Muscle of back (tissue), 3 donors: ENCODE measurements at regions not wholly inside any gene's neighbourhood (a gene's known extent, or its start where the extent isn't known, plus 50 kb on each side); places are given as distances from the start of the nearest gene placed in this dataset.
A peak's percentile ranks its signal among the peaks of the same experiment; 100 is the strongest.

ENCODE experiments used
- DNase-seq, 3 donors: peaks; one replicate each; pipeline versions ENCODE4 v3.0.0 to v3.0.0-alpha.2; 2013

DNA sequence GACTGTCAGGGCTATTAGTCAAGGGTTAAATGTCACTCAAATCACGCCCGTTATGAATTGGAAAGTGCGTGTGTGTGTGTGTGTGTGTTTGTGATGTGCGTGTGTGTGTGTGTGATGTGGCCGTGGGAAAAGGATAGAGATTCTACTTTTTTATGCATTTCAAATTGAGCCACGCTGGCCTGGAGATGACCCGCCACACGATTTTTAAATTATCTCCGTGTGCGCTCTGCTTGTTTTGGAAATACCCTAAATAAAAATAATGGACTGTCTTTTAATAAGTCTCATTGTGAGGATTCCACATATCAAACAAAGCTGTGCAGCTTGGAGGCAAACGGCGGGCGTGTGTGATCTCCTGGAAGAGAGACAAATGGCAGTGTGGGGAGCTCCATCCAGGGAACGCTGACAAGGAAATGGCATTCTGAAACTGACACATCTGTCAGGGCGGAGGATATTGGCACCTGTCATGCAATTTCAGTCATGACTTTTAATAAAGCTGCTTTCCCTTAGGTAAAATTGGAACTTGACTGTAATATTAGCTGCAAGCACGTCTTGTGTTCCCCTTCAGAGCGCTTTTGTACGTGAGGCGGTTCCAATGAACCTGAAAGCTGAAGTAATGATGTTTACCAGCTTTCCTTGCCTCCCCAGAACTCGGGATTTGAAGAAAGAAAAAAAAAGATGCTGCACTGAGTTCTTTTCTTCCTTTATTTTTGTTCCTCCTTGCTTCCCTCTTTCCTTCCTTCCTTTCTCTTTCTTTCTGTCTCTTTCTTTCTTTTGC, 381.8 kb upstream of the SMIM21 start:
- DNase-seq: peak in 2 of 3 donors; percentile 54 to 68

DNA sequence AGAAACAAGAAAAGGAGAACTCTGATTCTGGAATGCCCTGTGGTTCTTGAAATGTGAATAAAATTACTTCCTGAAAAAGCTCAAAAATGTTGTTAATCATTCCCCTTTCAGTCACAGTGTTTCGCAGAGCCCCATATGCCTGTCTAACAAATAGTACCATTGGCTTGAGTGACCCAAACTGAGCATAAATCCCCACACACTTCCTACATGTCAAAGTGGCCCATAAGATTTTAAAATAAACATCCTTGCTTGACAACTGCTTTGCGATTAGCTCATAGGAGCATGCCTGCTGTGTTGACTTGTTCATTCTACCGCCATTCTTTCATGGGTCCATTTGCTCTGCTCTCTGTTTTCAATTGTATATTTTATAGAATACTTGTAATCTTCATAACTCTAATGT, 377.8 kb upstream of the SMIM21 start:
- no peak for DNase-seq

DNA sequence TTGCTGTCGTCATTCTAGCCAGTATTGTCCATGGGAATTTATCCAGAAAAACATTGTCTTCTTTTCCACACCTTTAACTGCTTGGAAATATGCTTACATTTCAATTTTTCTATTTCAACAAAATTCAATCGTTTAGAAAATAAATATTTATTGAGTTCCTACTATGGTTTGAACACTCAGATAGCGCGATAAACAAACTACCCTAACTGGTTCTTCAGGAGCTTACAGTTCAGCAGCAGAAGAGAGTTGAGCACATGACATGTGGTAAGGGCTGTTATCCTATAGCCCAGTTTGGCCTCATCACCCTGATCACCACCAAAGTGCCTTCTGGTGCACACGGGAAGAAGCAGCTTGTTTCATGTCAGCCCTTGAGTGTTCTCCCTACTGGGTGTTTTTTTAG, 375.2 kb upstream of the SMIM21 start:
- no peak for DNase-seq

DNA sequence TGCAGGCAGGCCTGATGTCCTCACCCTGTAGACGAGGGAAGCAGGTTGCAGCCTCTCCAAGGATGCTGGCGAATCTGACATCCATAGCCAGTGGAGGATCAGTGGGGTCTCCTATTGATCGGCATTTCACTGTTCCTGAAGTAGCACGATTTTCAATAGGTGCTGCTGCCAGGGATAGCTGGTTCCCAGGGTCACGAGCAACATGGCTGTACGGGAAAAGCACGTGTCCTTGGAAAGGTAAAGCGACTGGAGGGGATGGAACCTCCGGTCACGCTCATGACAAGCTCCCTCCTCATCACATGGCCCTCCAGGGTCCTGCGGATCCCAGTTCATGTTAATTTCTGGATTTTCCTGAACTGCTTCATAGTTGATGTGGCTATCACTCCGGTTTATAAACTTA, 373.7 kb upstream of the SMIM21 start:
- DNase-seq: no peak

DNA sequence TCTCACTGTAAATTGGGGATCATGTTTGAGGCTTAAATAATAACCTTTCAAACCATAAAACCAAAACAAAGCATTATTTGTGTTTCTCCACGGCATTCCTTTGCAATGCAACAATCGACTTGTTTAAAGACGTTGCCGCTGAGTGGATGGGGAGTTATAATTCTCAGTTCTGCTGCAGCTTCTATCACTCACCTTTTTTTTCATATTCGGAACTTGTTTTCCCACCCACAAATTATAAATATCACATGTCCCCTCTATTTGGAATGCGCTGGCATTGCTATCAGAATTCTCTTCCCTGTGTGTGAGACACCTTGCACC, 372.8 kb upstream of the SMIM21 start:
- no peak for DNase-seq

DNA sequence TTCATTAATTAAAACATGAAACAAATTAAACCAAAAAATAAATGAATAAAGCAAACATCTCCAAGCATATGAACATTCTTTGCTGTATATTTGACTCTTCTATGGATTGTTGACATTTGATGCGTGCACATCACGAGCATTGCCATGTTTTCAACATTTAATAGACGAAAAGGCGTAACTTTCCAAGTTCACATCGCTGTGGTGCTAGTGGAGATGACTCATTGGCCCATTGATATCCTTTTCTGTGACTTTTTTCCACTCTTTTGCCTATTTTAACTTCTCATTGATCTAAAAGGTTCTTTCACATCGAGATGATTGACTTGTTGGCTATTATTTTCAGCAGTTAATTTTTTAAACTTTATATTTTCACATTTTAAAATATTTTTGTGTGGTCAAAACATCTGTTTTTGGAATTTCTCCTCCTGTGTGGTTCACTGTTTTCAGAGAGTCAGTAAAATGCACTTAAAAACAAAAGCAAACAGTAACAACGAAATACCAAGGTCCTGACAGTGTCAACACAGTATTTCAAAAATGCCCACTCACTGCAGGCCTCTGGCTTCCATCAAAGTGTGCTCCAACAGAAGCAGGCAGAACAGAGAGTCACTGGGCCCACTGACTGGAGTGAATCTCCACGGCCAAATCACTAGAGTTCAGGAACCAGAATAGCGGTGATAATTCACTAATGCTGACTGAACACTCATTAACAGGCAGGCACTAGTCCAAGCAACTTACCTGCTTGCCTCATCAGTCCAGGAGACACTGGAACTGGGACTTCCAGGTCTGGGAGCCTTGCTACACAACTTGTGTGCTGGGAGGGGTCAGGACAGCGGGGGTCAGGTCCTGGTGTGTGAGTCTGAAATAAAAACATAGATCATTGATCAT, 372.2 kb upstream of the SMIM21 start:
- no peak for DNase-seq

DNA sequence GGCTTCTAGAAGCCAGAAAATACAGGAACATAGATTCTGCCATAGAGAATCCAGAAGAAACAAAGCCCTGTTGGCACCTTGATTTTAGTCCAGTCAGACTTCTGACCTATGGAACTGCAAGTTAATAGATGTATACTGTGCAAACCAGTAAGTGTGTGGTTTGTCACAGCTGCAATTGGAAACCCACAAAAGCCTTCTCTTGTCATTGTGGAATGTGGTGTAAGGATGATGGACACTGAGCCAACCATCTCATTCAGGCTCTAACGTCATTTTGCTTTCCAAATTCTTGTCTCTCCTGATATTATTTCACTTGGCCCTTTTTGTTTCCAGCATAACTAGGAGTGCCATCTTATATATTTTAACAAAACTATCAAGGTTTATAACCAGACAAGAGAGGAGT, 369.5 kb upstream of the SMIM21 start:
- DNase-seq: no peak

DNA sequence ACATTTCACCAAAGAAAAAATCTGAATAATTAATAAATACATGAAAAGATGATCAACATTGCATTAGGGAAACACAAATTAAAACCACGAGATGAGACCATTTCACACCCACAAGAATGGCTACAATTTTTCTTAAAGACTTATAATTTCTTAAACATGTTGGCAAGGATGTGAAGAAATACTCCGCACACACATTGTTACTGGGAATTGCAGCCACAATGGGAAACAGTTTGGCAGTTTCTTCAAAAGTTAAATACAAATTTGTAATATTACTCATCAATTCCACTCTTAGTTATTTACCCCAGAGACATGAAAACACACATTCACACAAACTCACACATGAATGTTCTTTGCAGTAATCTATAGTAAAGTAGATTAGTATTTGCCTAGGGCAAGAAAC, 363.3 kb upstream of the SMIM21 start:
- DNase-seq: peak in 1 of 3 donors; percentile 65

DNA sequence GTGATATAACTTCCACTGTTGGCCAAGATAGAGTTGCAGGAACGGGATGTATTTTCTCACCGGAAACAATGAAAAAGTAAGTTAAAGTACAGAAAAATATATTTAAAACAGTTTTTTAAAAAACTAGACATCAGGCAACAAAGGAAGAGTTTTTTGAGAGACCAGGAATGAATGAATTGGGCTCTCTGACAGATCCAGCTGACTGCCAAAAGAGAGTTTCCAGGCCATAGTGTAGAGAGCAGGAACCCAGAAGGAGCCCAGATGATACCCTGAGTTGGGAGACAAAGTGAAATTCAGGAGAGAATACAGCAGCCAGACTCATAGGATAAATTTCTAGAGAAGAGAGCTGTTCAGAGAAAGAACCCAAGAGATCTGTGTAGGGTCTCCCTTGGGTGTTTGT, 362.6 kb upstream of the SMIM21 start:
- DNase-seq: peak in 1 of 3 donors; percentile 43

DNA sequence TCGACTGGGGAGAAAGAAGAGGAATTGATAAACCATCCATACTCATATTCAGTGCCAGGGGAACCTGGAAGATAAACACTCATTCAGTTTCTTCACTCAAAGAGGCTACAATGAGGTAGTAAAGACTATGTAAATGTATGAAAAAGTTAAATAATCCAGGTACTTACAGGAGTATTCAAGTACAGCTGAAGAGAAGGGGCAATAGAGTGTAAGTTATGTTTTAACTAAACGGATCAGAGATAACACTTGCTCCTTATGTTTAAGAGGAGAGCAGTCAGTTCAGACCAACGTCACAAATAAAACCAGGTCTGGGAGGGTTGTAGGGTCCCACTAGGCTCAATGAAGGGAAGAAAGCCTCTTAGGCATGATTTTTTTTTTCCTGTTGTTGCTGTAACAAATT, 358.3 kb upstream of the SMIM21 start:
- no peak for DNase-seq

DNA sequence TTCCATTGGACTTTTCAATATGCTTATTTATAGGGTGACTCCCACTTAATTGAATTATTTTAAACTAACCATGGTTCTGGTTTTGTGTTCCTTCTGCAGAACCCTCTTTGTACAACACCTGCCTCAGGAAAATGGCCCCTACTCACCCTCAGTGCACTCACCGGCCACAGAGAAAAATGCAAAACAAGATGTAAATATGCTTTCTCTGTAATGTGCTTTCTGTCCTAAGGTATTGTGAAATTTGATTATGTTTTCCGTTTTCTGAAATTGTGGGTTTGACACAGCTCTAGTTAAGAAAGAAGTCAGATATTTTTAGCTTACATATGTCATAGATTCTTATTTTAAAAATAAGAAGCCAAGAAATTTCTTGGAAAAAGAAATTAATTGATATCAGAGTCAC, 357.7 kb upstream of the SMIM21 start:
- DNase-seq: peak in 1 of 3 donors; percentile 32

DNA sequence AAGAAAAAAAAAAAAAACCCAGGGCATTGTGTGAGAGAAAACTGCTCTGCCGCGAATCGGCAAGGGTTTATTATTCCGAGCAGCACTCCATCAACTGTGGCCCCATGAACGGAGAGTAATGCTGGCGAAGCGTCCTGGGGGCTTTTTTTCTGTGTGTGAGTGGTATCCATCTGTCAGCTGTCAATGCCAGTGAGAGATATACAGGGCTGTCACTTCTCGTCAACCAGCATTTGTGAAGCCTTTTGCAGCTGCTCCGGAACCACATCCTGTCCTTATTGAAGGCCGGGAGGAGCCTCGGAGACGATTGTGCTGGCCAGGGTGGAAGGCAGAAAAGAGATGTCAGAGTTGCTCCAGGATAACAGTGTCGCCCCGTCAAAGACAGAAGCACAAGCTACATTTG, 356.9 kb upstream of the SMIM21 start:
- DNase-seq: peak; percentile 37 to 80 (median 45)

DNA sequence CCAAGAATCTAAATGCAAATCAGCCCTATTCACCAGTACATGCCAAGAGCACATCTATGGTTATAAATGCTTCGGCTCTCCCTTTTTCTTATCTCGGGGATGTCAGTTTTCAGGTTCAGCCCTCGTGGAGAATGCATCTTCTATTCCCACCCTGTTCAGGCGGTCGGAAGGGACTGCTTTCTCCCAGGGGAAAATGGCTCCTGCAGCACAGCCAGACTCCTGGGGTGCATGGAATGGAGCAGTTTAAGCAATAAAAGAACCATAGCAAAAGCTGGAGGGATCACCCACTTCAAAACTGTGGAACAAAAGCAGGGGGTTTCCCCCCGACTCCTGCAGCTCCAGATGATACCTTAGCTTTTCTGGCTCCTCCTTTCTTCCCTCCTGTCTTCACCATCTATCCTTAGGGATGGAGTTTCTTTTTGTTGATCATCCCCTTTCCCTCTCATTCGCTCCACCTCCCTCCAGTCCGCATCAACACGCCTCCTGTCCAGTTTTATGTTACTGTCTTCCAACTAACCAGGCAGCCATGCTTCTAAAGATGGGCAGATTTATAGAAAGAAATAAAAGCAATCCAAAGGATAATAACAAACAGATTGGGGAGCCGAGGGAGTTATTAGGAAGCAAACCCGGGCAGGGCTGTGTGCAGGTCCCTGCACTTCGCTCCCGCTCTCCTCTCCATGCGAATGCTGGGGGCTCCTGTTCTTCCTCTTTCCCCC, 356.2 kb upstream of the SMIM21 start:
- DNase-seq: peak in 1 of 3 donors; percentile 72

DNA sequence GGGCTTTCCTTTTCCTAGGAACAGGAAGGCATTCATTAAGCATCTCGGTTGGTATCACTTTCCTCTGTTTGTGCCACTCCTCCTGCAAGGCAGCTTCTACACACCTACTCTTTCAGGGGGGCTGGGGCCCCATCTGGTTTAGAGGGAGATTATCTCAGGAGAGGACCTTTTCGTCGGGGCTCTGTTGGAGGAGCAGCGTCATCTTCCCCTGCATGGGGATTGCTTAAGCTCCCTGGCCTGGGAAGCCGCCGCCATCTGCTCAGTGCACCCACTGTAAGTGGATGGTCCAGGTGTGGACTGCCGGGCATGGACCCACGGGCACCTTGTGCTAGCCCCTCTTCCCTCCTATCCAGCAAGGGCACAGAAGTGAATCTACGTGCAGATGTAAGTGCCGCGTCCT, 355.3 kb upstream of the SMIM21 start:
- DNase-seq: no peak

DNA sequence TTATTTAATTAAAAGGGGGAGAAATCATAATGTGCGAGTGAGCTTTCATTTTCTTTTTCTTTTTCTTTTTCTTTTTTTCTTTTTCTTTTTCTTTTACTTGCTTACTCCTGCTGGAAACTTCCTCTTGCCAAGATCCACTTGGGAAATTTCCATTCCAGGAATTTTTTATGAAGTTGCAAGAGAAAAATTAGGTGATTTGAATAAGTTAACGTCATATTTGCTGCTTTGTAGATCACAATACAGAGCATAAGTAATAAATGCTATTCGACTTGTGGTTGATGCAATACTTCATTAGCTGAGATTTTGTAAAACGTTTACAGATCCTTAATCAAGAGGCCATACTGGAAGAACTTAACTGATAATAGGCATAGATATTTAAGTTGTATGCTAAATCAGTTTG, 354.7 kb upstream of the SMIM21 start:
- peak; percentile 19 to 61 (median 22) for DNase-seq

DNA sequence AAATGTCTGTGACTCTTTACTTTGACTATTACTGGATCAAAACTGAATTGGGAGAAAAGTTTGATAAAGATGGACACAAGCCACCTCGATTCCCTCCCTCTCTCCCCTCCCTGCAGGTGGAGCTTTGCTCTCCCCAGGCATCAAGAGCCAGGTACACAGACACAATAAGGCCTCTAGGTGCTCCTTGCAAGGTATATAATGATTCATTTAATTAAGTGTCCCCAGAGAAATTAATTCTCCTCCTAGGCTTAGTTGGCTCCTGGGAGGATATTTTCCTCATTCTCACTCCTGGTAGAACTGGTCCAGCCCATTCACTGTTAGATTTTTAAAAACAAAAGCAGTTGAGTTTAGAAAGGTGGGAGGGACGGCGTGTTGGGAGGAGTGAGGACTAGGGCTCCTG, 352.4 kb upstream of the SMIM21 start:
- no peak for DNase-seq

DNA sequence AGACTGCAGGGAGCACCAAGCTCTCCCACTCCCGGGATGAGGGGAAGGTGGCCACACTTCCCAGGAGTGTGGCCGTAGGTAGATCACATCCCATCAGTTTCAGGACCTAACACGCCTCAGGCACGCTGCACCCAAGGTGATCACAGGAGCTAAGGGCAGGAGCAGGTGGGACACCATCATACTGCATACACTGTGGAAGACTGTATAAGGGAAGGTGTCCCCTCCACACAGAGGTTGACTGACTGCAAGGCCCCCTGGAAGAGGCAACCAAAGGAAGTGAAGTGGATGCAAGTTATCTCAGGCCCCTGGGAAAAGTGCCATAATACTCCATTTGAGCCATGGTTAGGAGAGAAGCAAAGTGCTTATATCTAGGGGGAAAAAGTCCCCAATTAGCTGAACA, 351.9 kb upstream of the SMIM21 start:
- no peak for DNase-seq

DNA sequence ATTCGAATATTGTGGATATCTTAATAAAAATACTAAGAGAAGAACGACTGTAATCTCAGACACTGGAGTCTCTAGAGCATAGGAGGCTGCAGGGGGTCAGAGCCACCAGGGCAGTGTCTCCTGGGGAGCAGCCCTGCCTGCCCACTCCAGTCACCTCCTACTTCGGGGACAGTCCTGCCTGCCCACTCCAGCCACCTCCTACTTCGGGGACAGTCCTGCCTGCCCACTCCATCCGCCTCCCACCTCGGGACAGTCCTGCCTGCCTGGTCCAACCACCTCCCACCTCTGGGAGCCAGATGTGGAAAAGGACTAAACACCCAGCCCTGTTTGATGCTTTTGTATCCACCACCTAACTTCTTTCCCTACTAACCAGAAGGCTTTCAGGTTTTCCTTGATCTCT, 350.1 kb upstream of the SMIM21 start:
- no peak for DNase-seq

DNA sequence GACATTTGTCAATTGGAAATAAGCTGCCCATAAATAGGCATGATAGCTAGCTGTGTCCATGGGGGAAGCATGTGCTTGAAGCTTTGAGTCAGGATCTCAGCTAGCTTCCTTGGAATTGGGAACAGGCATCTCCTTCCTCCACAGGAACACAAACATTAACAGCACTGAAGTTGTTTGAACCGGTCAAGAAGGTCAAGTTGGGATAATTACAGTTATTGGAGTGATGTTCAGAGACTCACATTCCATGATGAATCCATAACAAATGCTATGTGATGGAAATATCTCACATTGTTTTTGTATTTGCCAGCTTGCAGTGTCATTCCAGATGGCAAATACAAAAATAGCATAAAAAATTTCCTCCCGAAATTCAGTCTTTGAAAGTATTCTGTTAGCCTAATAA, 347.6 kb upstream of the SMIM21 start:
- DNase-seq: no peak

DNA sequence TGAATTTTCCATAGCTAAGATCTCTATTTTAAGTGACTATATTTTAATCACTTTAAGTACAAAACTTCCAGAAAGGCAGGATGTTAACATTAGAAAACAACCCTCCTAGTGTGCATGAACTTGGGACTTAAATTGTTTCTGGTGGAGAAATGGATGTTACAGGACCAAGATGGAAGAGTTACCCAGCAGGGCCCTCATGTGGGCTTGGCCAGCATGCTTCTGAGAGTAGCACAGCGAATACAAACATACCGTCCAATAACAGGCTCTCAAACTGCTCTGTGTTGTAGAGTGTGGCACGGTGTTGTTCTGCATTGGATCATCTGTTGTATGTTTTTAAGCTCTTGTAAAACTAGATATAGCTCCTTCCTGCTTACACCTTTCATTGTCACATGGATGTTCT, 346.1 kb upstream of the SMIM21 start:
- DNase-seq: no peak

DNA sequence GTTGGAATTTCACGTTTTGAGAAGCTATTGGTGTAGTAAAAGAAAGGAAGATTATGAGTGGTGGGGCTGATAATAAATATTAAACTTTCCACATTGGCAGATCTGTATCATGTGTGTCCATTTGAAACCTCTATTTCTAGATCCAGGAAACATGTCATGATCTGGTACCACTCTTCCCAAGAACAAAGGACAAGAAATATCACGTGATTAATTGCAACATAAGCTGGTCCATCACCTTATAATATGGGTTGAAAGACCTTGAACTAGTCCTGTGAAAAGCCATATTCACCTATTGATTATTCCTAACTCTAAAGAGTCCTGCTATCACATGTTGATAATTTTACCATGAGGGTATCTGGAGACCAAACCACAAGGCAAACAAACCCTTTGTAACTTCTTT, 335.3 kb upstream of the SMIM21 start:
- DNase-seq: no peak

DNA sequence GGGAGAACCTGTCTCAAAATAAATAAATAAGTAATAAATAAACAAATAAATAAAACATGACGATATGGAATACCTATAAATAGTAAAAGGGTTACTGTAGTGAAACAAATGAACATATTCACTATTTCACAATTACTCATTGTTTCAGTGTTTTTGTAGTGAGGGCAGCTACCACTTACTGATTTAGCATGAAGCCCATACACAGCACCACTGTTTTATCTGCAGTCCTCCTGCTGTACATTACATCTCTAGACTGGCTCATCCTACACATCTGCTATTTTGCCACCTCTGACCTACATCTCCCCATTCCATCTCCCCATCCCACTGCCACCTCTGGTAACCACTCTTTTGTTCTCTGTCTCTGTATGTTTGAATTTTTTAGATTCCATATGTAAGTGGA, 332.7 kb upstream of the SMIM21 start:
- no peak for DNase-seq

DNA sequence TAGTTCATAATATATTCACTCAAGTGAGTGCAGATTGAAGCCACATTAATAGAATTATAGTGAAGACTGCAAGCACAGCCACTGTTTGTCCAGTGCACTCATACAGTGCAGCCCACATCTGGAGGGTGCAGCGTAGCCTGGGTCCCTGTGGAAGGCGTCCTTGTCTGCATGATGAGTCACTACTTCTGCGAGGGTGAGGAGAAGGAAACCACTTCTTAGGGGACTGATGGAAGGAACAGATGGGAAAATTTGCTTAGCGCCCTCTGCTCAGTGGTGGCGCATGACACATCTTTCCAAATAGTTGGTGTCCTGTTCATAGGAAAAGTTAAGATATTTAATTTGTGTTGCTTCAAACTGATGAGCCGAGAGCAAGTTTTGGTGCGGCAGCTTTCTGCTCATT, 330.4 kb upstream of the SMIM21 start:
- DNase-seq: no peak
